ENCODE measurements at regions not wholly inside any gene's neighbourhood (a gene's known extent, or its start where the extent isn't known, plus 50 kb on each side); places are given as distances from the start of the nearest gene placed in this dataset.

DNA sequence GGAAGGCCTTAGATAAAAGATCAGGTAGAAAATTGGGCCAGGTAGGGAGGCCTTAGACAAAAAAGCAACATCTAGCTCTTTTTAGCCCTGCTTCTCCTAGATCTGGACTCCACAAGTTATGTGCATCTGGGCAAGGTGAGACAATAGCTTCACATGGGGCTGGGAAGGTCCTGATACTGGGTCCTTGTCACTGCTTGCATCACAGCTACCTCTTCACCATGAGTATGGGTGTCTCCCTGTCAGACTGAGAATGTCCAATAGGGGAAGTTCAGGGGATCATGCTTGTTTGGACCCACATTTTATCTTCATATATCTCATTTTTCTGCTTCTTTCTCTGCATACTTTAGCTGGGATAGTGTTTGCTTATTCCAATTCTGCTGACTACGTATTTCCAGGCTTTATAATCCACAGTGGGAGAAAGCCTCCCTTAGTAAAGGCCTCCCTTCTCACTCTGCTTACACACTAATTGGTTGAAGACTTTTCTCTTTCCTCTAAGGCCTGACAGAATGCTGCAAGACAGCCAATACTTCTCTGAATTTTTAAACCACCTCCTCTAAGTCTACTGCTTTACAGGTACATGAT is 189.6 kb downstream of the CYRIA start:
- Histone ChIP-seq H3K27me3 (ENCODE audit: control insufficient read depth, insufficient read depth, low read length) (no peaks in the 10 kb centered on the region), H3K9ac (no peak overlapping the region), H3K4me3 (ENCODE audit: low read depth, low read length) (no peak overlapping the region), H3K79me2 (no peaks in the 10 kb centered on the region), H3K36me3 (ENCODE audit: control insufficient read depth, insufficient read depth, low read length) (no peaks in the 10 kb centered on the region), H3K9me3 (ENCODE audit: control insufficient read depth, low read length) (no peaks in the 10 kb centered on the region), H3K27ac (no peak overlapping the region), H2AFZ (no peak overlapping the region), H3K4me2 (ENCODE audit: low read length) (no peak overlapping the region), H3K4me1 (no peaks in the 10 kb centered on the region)
- TF ChIP-seq, protein P1, sequence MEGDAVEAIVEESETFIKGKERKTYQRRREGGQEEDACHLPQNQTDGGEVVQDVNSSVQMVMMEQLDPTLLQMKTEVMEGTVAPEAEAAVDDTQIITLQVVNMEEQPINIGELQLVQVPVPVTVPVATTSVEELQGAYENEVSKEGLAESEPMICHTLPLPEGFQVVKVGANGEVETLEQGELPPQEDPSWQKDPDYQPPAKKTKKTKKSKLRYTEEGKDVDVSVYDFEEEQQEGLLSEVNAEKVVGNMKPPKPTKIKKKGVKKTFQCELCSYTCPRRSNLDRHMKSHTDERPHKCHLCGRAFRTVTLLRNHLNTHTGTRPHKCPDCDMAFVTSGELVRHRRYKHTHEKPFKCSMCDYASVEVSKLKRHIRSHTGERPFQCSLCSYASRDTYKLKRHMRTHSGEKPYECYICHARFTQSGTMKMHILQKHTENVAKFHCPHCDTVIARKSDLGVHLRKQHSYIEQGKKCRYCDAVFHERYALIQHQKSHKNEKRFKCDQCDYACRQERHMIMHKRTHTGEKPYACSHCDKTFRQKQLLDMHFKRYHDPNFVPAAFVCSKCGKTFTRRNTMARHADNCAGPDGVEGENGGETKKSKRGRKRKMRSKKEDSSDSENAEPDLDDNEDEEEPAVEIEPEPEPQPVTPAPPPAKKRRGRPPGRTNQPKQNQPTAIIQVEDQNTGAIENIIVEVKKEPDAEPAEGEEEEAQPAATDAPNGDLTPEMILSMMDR (IDR thresholded peaks at IDR 0.05): no peak

DNA sequence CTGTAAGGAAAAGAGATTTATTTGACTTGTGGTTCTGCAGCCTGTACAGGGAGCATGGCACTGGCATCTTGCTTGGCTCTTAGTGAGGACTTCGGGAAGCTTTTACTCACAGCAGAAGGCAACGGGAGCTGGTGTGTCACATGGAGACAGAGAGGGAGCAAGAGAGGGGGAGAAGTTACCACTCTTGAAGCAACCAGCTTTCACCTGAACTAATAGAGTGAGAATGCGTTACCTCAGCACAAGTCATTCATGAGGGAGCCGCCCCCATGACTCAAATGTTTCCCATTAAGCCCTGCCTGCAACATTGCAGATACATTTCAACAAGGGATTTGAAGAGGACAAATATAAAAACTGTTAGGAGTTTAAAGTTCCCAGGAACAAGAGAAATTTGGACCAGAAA is 190.0 kb downstream of the CYRIA start:
- TF ChIP-seq, protein P1 (IDR thresholded peaks at IDR 0.05): no peak
- H3K27ac ChIP-seq: no peak overlapping the region
- no peaks in the 10 kb centered on the region for H3K9me3 ChIP-seq (ENCODE audit: control insufficient read depth, low read length)
- H3K79me2 ChIP-seq: no peaks in the 10 kb centered on the region
- H3K4me2 ChIP-seq (ENCODE audit: low read length): no peak overlapping the region
- no peak overlapping the region for H3K4me3 ChIP-seq (ENCODE audit: low read depth, low read length)
- no peak overlapping the region for H2AFZ ChIP-seq
- no peaks in the 10 kb centered on the region for H3K27me3 ChIP-seq (ENCODE audit: control insufficient read depth, insufficient read depth, low read length)
- no peaks in the 10 kb centered on the region for H3K4me1 ChIP-seq
- H3K36me3 ChIP-seq (ENCODE audit: control insufficient read depth, insufficient read depth, low read length): no peaks in the 10 kb centered on the region
- no peak overlapping the region for H3K9ac ChIP-seq

DNA sequence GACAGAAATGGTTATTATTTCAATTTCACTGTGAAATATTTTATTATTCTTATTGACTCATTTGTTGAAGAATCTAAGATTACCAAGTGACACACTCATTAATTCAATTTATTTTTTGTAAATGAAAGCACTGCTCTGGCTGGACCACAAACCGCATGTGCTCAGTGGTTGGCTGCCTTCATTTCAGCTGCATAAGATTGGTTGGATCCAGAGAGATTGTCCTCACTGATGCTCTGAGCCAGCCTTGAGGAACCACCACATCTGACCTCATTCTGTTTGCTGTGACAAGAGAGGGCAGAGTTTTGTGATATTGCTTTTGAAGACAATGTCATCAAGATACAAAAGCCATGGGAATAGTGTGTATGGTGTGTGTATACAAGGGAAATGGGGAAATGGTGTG is 192.1 kb downstream of the CYRIA start:
- Histone ChIP-seq H2AFZ (no peak overlapping the region), H3K4me3 (ENCODE audit: low read depth, low read length) (no peak overlapping the region), H3K27ac (no peak overlapping the region), H3K4me1 (no peaks in the 10 kb centered on the region), H3K4me2 (ENCODE audit: low read length) (no peak overlapping the region), H3K79me2 (no peaks in the 10 kb centered on the region), H3K27me3 (ENCODE audit: control insufficient read depth, insufficient read depth, low read length) (no peaks in the 10 kb centered on the region), H3K9ac (no peak overlapping the region), H3K36me3 (ENCODE audit: control insufficient read depth, insufficient read depth, low read length) (no peaks in the 10 kb centered on the region), H3K9me3 (ENCODE audit: control insufficient read depth, low read length) (no peaks in the 10 kb centered on the region)
- TF ChIP-seq, protein P1 (IDR thresholded peaks at IDR 0.05): no peak

DNA sequence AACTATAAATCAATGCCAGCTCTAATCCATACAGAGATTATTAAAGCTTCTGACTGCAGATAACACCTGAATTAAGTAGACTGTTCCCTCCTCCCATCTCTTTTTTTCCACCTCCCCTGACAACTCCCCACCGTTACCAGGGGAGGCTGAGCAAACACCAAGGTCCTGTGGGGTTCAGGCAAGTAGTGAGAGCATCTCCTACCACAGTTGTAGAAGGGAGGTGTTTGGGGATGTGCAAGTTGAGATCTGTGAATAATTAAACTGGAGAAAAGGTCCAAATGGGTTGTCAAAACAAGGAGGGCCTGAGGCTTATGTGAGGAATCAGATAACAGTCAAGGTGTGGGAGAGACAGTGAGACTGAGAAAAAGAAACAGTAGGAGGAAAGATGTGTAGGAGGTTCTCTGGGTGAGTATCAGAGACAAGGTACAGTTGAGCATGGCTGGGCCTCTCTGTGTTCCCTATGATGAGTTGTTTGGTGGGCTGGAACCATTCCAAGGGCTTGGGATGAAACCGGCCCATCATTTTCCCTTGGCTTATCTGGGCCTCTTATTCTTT is 194.6 kb downstream of the CYRIA start:
- Histone ChIP-seq H3K27ac (no peak overlapping the region), H3K9me3 (ENCODE audit: control insufficient read depth, low read length) (no peaks in the 10 kb centered on the region), H3K79me2 (no peaks in the 10 kb centered on the region), H3K36me3 (ENCODE audit: control insufficient read depth, insufficient read depth, low read length) (no peaks in the 10 kb centered on the region), H2AFZ (no peak overlapping the region), H3K4me1 (no peaks in the 10 kb centered on the region), H3K9ac (no peak overlapping the region), H3K4me2 (ENCODE audit: low read length) (no peak overlapping the region), H3K27me3 (ENCODE audit: control insufficient read depth, insufficient read depth, low read length) (no peaks in the 10 kb centered on the region), H3K4me3 (ENCODE audit: low read depth, low read length) (no peak overlapping the region)
- TF ChIP-seq, protein P1 (IDR thresholded peaks at IDR 0.05): no peak

DNA sequence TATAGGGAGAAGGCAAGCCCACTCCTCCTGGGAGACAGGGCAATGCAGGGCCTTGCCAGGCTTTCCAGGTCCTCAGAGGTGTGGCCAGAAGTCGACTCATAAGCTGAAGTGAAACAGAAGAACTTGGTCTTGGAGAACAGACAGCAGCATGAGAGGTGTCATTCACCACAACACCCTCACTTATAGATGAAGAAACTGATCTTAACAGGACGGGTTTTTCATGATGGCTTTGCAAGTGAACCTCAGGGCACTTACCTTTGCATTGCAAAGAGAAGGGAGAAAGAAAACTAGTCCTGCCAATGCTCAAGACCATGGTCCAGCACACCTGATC is 198.8 kb downstream of the CYRIA start:
- TF ChIP-seq, protein P1 (IDR thresholded peaks at IDR 0.05): no peak
- Histone ChIP-seq H3K9me3 (ENCODE audit: control insufficient read depth, low read length) (no peaks in the 10 kb centered on the region), H3K4me2 (ENCODE audit: low read length) (no peak overlapping the region), H3K36me3 (ENCODE audit: control insufficient read depth, insufficient read depth, low read length) (no peaks in the 10 kb centered on the region), H3K27ac (no peak overlapping the region), H3K27me3 (ENCODE audit: control insufficient read depth, insufficient read depth, low read length) (no peaks in the 10 kb centered on the region), H3K4me3 (ENCODE audit: low read depth, low read length) (no peak overlapping the region), H2AFZ (no peak overlapping the region), H3K9ac (no peak overlapping the region), H3K79me2 (no peaks in the 10 kb centered on the region), H3K4me1 (no peaks in the 10 kb centered on the region)
